SJSA1 (cell line): ENCODE measurements at regions not wholly inside any gene's neighbourhood (a gene's known extent, or its start where the extent isn't known, plus 50 kb on each side); places are given as distances from the start of the nearest gene placed in this dataset.

Experiments used
- DNase-seq, 2 experiments: peaks; one replicate each; pipeline ENCODE4 v3.0.0-alpha.2; 2015 to 2020; ENCODE audit warnings: low spot score in 2 of 2, low read depth in 1 of 2
- H3K27ac ChIP-seq: fragments of 250-450 bp; sonication (Bioruptor Pico); 2 replicates; pipeline ENCODE4 v1.5.1; 2020; ENCODE audit warnings: mild to moderate bottlenecking, moderate library complexity
- H3K27me3 ChIP-seq: fragments of 250-450 bp; sonication (Bioruptor Pico); replicated peaks from 2 replicates; pipeline ENCODE4 v1.5.1; 2020; ENCODE audit warnings: mild to moderate bottlenecking, moderate library complexity
- H3K36me3 ChIP-seq: fragments of 250-450 bp; sonication (Bioruptor Pico); 2 replicates; pipeline ENCODE4 v1.5.1; 2020; ENCODE audit warnings: mild to moderate bottlenecking
- H3K4me1 ChIP-seq: fragments of 250-450 bp; sonication (Bioruptor Pico); replicated peaks from 2 replicates; pipeline ENCODE4 v1.6.1; 2021; ENCODE audit warnings: mild to moderate bottlenecking
- H3K4me3 ChIP-seq: fragments of 250-450 bp; sonication (Bioruptor Pico); 2 replicates; pipeline ENCODE4 v1.5.1; 2020; ENCODE audit warnings: mild to moderate bottlenecking
- H3K9me3 ChIP-seq: fragments of 250-450 bp; sonication (Bioruptor Pico); replicated peaks from 2 replicates; pipeline ENCODE4 v1.5.1; 2020; ENCODE audit warnings: mild to moderate bottlenecking

- Histone ChIP-seq H3K36me3 (no peaks in the 10 kb centered on the region), H3K27me3 (no peaks in the 10 kb centered on the region), H3K27ac (no peak overlapping the region), H3K4me1 (peaks cover 9% of the 10 kb centered on the region), H3K4me3 (no peak overlapping the region), H3K9me3 (no peaks in the 10 kb centered on the region)
- DNase-seq = no peak
Measured at GRCh38 chr6:2447318-2447920, 202.0 kb upstream of the GMDS start.

DNA sequence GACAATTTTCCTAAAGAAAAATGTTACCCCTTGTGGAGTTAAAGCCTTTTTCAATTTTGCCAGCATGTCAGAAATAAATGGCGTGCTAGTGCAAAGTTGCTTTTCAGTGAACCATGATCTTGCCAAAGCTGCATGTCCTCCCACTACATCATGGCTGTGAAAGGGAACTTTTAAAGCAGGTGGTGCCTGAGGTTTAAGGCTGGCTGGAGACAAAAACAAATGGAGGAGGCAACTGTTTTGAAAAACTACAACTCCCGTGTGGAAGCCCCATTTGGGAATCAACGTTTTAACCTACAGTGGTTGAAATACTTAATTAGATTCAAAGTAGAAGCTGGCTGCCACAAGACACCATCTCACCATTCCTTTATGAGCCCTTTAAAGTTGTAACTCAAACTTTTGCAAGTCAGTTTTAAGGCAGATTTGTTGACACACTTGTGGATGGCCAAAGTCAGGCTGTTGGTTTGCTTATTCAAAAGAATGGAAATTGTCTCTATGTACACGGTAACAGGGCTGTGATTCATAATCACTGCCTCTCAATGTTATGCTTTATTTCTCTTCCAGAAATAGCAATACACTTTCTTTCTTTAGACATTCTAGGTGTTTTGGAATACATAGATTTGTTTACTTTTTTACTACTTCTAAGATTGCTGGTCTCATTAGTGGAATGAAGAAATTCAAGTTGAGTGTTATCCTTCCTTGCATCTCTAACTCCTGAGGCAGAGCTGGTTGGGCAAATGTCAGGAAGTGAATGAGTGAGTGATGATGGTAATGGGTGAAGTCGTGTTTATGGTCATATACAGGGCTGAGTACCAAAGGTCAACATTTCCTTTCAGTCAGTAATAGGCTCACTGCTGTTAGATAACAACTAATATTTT lies 196.4 kb upstream of the GMDS start:
- no peak for DNase-seq
- Histone ChIP-seq H3K27me3 (no peaks in the 10 kb centered on the region), H3K9me3 (no peaks in the 10 kb centered on the region; the same call in 1 of the 2 replicates), H3K4me3 (no peak overlapping the region), H3K36me3 (no peaks in the 10 kb centered on the region), H3K4me1 (peaks cover 8% of the 10 kb centered on the region), H3K27ac (no peak overlapping the region)

DNA sequence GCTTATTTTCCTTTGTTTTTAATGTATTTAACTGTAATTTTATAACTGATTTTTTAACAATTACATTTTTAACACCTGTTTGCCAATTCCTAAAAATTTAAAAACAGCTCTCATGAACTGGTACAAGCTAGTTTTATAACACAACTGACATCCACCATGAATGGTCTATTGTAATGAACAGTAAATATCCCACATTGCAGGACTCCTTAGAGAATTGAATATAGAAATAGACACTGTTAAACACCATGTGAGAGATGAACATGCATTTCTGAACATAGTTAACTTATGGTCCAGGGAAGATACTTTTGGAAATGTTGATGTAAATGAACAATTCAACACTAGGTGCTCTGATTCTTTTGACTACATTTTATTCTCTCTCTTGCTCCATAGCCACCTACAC lies 195.1 kb upstream of the GMDS start:
- no peak overlapping the region for H3K4me3 ChIP-seq
- no peak for DNase-seq

DNA sequence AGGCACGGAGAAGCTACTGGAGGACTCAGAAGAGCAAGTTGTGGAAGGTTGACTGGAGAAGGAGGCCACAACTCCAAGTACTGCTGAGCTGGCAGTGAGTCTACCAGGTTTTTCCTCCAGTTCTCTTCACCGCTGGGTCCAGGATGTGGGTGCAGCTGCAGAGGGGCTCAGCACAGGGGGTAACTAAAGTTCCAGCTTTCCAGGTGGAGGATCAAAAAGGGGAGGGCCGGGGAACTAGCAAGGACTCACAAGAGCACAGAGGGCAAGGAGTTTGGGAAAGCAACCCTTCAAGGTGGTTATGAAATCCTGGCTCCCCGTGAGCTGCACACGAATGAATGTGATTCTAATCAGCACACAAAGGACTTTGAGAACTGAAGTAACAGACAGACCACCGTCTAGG lies 194.2 kb upstream of the GMDS start:
- Histone ChIP-seq H3K9me3 (no peaks in the 10 kb centered on the region; the same call in 1 of the 2 replicates), H3K4me1 (peaks cover 8% of the 10 kb centered on the region), H3K4me3 (no peak overlapping the region), H3K27me3 (no peaks in the 10 kb centered on the region), H3K27ac (no peak overlapping the region), H3K36me3 (no peaks in the 10 kb centered on the region)
- DNase-seq = no peak

More for the DNA sequence above, 195.1 kb upstream of the GMDS start:
- H3K36me3 ChIP-seq = no peaks in the 10 kb centered on the region
- H3K27ac ChIP-seq = no peak overlapping the region
- no peaks in the 10 kb centered on the region for H3K27me3 ChIP-seq
- no peaks in the 10 kb centered on the region; the same call in 1 of the 2 replicates for H3K9me3 ChIP-seq
- peaks cover 8% of the 10 kb centered on the region for H3K4me1 ChIP-seq

DNA sequence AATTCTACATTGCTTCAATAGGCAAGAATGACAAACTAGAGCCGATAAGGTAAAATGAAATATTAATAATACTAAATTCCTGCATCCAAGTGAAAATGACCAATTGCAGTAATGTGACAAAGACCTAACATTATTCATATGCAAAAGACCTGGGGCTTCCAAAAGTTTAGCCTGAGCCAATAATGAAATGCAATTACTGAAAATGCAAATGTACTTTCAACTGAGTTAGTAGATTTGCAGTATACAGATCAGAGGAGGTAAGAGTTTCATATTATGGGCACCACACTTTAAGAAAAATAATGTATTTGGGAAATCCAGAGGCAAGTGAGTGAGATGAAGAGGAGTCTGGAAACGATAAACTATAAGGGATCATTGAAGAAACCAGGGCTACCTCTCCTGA lies 193.7 kb upstream of the GMDS start:
- no peak for DNase-seq
- Histone ChIP-seq H3K9me3 (no peaks in the 10 kb centered on the region; the same call in 1 of the 2 replicates), H3K27ac (no peak overlapping the region), H3K27me3 (no peaks in the 10 kb centered on the region), H3K4me1 (peaks cover 8% of the 10 kb centered on the region), H3K4me3 (no peak overlapping the region), H3K36me3 (no peaks in the 10 kb centered on the region)

- DNase-seq = no peak
- no peaks in the 10 kb centered on the region for H3K27me3 ChIP-seq
- no peaks in the 10 kb centered on the region; the same call in 1 of the 2 replicates for H3K9me3 ChIP-seq
- peaks cover 18% of the 10 kb centered on the region for H3K4me1 ChIP-seq
- no peaks in the 10 kb centered on the region for H3K36me3 ChIP-seq
- no peak overlapping the region for H3K4me3 ChIP-seq
- no peak overlapping the region for H3K27ac ChIP-seq
Measured at GRCh38 chr6:2436410-2437154, 191.2 kb upstream of the GMDS start.

DNA sequence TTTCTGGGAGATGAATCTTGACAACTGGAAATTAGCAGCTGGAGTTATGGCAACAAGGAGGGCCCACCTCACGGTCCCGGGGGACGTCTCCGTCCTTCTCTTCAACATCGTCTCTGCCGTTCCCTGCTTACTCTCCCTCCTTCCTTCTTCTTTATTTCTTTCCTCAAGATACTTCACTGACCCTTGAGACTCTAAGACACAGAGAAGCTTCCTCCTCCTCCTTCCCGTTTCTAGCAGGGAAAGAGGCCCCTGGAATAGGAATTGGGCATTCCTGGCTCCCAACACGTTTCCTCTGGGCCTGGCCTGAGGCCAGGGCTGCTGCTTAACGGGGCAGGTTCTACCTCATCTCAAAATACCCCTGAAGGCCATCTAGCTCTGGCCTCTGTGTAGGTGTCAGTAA lies 189.9 kb upstream of the GMDS start:
- no peak overlapping the region for H3K4me3 ChIP-seq
- no peaks in the 10 kb centered on the region for H3K36me3 ChIP-seq
- no peaks in the 10 kb centered on the region for H3K9me3 ChIP-seq

GRCh38 chr6:2434912-2435311 lies 189.5 kb upstream of the GMDS start:
- no peaks in the 10 kb centered on the region for H3K36me3 ChIP-seq
- no peaks in the 10 kb centered on the region for H3K27me3 ChIP-seq
- no peak overlapping the region for H3K27ac ChIP-seq
- H3K9me3 ChIP-seq = no peaks in the 10 kb centered on the region
- no peak overlapping the region for H3K4me3 ChIP-seq
- peaks cover 22% of the 10 kb centered on the region for H3K4me1 ChIP-seq
- DNase-seq = no peak

More for the DNA sequence above, 189.9 kb upstream of the GMDS start:
- H3K4me1 ChIP-seq = peaks cover 19% of the 10 kb centered on the region
- DNase-seq = no peak
- no peaks in the 10 kb centered on the region for H3K27me3 ChIP-seq
- no peak overlapping the region for H3K27ac ChIP-seq

GRCh38 chr6:2434116-2434515 lies 188.7 kb upstream of the GMDS start:
- H3K9me3 ChIP-seq = no peaks in the 10 kb centered on the region
- H3K36me3 ChIP-seq = no peaks in the 10 kb centered on the region
- DNase-seq = no peak
- H3K27me3 ChIP-seq = no peaks in the 10 kb centered on the region
- no peak overlapping the region for H3K4me3 ChIP-seq
- peaks cover 30% of the 10 kb centered on the region for H3K4me1 ChIP-seq
- no peak overlapping the region for H3K27ac ChIP-seq

- DNase-seq = no peak
- Histone ChIP-seq H3K27ac (no peak overlapping the region; the same call in 1 of the 2 replicates), H3K36me3 (no peaks in the 10 kb centered on the region), H3K4me3 (no peak overlapping the region), H3K27me3 (no peaks in the 10 kb centered on the region), H3K4me1 (peaks cover 34% of the 10 kb centered on the region), H3K9me3 (no peaks in the 10 kb centered on the region)
Measured at GRCh38 chr6:2433711-2434110, 188.3 kb upstream of the GMDS start.

- H3K9me3 ChIP-seq = no peaks in the 10 kb centered on the region
- H3K4me1 ChIP-seq = peaks cover 38% of the 10 kb centered on the region
- no peaks in the 10 kb centered on the region for H3K27me3 ChIP-seq
- H3K4me3 ChIP-seq = no peak overlapping the region
- no peaks in the 10 kb centered on the region for H3K36me3 ChIP-seq
- no peak for DNase-seq
- H3K27ac ChIP-seq = peak overlapping the region; percentile 78
Measured at GRCh38 chr6:2433266-2433665, 187.9 kb upstream of the GMDS start.

- Histone ChIP-seq H3K36me3 (no peaks in the 10 kb centered on the region), H3K9me3 (no peaks in the 10 kb centered on the region), H3K27me3 (no peaks in the 10 kb centered on the region), H3K4me3 (no peak overlapping the region), H3K27ac (peak overlapping the region; percentile 78), H3K4me1 (peaks cover 42% of the 10 kb centered on the region)
- DNase-seq = peak; percentile 77 to 90
Measured at GRCh38 chr6:2432292-2432691, 186.9 kb upstream of the GMDS start.

DNA sequence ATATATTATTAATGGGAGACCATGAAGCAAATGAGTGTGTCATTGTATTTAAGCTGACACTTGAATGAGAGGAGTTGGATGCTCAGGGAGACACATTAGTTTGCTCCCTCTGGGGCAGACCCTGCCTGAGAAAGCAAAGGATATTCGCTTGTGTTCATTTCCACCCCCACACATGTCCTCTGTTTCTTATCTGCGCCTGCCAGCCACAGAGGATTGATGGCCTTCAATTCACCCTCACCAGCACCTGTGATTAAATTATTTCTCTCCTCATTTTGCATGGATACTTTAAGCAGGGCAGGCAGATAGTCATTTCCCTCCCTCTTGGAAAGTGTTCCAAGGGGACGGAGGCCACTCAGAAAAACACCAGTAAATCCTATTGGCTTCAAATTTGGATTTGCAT lies 185.2 kb upstream of the GMDS start:
- no peak for DNase-seq
- Histone ChIP-seq H3K4me1 (peaks cover 53% of the 10 kb centered on the region), H3K27me3 (no peaks in the 10 kb centered on the region), H3K9me3 (no peaks in the 10 kb centered on the region), H3K27ac (no peak overlapping the region), H3K4me3 (no peak overlapping the region), H3K36me3 (no peaks in the 10 kb centered on the region)

- Histone ChIP-seq H3K9me3 (no peaks in the 10 kb centered on the region), H3K27me3 (no peaks in the 10 kb centered on the region), H3K4me1 (peaks cover 53% of the 10 kb centered on the region), H3K27ac (peak overlapping the region; percentile 74), H3K36me3 (no peaks in the 10 kb centered on the region), H3K4me3 (no peak overlapping the region)
- peak; percentile 58 to 66 for DNase-seq
Measured at GRCh38 chr6:2429460-2429859, 184.1 kb upstream of the GMDS start.
